Mesendoderm (in vitro differentiated cells): ENCODE measurements at regions not wholly inside any gene's neighbourhood (a gene's known extent, or its start where the extent isn't known, plus 50 kb on each side); places are given as distances from the start of the nearest gene placed in this dataset.

Experiments
- DNase-seq: peaks from one replicate; pipeline ENCODE4 v3.0.0; 2013
- H2AK5ac ChIP-seq: 2 replicates; pipeline ENCODE4 v1.6.1; 2013; ENCODE audit warnings: low read length, inconsistent platforms
- H2BK120ac ChIP-seq: 2 replicates; pipeline ENCODE4 v1.6.1; 2013; ENCODE audit warnings: low read depth, mild to moderate bottlenecking, low read length, moderate library complexity, mixed read lengths
- H2BK15ac ChIP-seq: replicated peaks from 2 replicates; pipeline ENCODE4 v1.6.1; 2013; ENCODE audit warnings: low read depth, mild to moderate bottlenecking, moderate library complexity
- H2BK5ac ChIP-seq: 2 replicates; pipeline ENCODE4 v1.6.1; 2013; ENCODE audit warnings: low read length, inconsistent platforms
- H3K18ac ChIP-seq: 2 replicates; pipeline ENCODE4 v1.6.1; 2013; ENCODE audit warnings: mild to moderate bottlenecking, low read length, mixed read lengths
- H3K23ac ChIP-seq: one replicate; pipeline ENCODE4 v1.6.1; 2013; ENCODE audit warnings: low read length
- H3K27ac ChIP-seq: 2 replicates; pipeline ENCODE4 v1.5.1; 2013; ENCODE audit warnings: low read depth, mild to moderate bottlenecking, inconsistent platforms, low read length, moderate library complexity
- H3K27me3 ChIP-seq: 2 replicates; pipeline ENCODE4 v1.6.1; 2013; ENCODE audit warnings: low read length, control low read depth, mild to moderate bottlenecking, inconsistent platforms; ENCODE audit not compliant: insufficient read depth, poor library complexity
- H3K36me3 ChIP-seq: 2 replicates; pipeline ENCODE4 v1.6.1; 2013; ENCODE audit warnings: low read length, inconsistent platforms; ENCODE audit not compliant: control insufficient read depth, insufficient read depth
- H3K4ac ChIP-seq: one replicate; pipeline ENCODE4 v1.6.1; 2013; ENCODE audit warnings: low read depth, mild to moderate bottlenecking, low read length, moderate library complexity
- H3K4me1 ChIP-seq: 2 replicates; pipeline ENCODE4 v1.6.1; 2013; ENCODE audit warnings: low read depth, low read length, inconsistent platforms; ENCODE audit not compliant: control insufficient read depth
- H3K4me2 ChIP-seq: 2 replicates; pipeline ENCODE4 v1.6.1; 2013; ENCODE audit warnings: low read length
- H3K4me3 ChIP-seq: 2 replicates; pipeline ENCODE4 v1.5.1; 2013; ENCODE audit warnings: mild to moderate bottlenecking, low read length
- H3K56ac ChIP-seq: one replicate; pipeline ENCODE4 v1.6.1; 2013; ENCODE audit warnings: low read length
- H3K79me1 ChIP-seq: 2 replicates; pipeline ENCODE4 v1.6.1; 2013; ENCODE audit warnings: low read length, inconsistent platforms
- H3K79me2 ChIP-seq: 2 replicates; pipeline ENCODE4 v1.6.1; 2013; ENCODE audit warnings: mild to moderate bottlenecking, low read length; ENCODE audit not compliant: control insufficient read depth, insufficient read depth
- H3K9ac ChIP-seq: 2 replicates; pipeline ENCODE4 v1.6.1; 2013; ENCODE audit warnings: low read length, inconsistent platforms
- H4K5ac ChIP-seq: one replicate; pipeline ENCODE4 v1.6.1; 2013; ENCODE audit warnings: low read length
- H4K8ac ChIP-seq: one replicate; pipeline ENCODE4 v1.6.1; 2013; ENCODE audit warnings: low read depth, mild to moderate bottlenecking, control low read depth, low read length, moderate library complexity
- WGBS: extraction: QIAGEN DNeasy Blood & Tissue Kit; methylation state at CpG from one replicate; pipeline ENCODE4 v1.1.7; 2013; ENCODE audit warnings: low lambda C conversion rate, missing lambda C conversion rate; ENCODE audit not compliant: insufficient coverage; ENCODE audit errors: extremely low coverage; 5-methylcytosine and 5-hydroxymethylcytosine counted together

DNA sequence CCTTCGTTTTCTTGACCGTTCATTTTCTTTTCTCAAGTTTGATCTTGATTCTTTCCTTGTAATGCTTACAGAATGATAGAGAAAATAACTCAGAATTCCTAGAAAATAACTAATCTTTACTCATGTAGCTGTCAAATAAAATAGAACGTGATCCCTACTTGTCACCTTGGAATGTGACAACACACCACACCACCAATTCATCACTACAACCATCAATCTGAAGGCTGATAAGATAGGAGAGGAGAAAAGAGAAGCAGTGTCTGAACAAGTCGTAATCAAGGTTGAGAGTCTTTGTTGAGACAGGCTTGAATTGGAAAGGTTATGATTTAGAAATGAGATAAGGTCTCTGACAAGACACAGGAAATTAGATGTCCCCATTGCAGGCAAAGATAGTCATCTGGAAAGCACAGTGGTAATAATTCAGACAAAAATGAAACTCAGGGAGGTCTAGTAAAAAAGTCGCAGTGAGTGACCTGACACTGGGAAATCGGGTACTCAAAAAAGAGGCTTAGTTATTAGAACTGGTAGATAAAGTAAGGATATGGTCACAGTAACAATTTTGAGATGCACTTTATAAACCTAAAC, 456.2 kb downstream of the FAT4 start:
- no CpG with 5 or more reads among the region's 6 CpGs for WGBS
- H3K36me3 ChIP-seq, result no peaks in the 10 kb centered on the region
- no peak overlapping the region for H3K9ac ChIP-seq
- H4K8ac ChIP-seq, result no peak overlapping the region
- H3K4me3 ChIP-seq, result no peak overlapping the region
- H3K27me3 ChIP-seq, result no peaks in the 10 kb centered on the region
- no peak overlapping the region for H3K4me2 ChIP-seq
- no peak overlapping the region for H3K23ac ChIP-seq
- no peak overlapping the region for H3K56ac ChIP-seq
- H2BK120ac ChIP-seq, result no peak overlapping the region
- H4K5ac ChIP-seq, result no peak overlapping the region
- H2BK15ac ChIP-seq, result no peak overlapping the region
- no peak overlapping the region for H3K4ac ChIP-seq
- peak; percentile 59 for DNase-seq
- H2BK5ac ChIP-seq, result no peak overlapping the region
- H3K27ac ChIP-seq, result no peak overlapping the region
- H3K18ac ChIP-seq, result no peak overlapping the region
- no peaks in the 10 kb centered on the region for H3K4me1 ChIP-seq
- no peak overlapping the region for H2AK5ac ChIP-seq
- no peaks in the 10 kb centered on the region for H3K79me2 ChIP-seq
- no peaks in the 10 kb centered on the region for H3K79me1 ChIP-seq

DNA sequence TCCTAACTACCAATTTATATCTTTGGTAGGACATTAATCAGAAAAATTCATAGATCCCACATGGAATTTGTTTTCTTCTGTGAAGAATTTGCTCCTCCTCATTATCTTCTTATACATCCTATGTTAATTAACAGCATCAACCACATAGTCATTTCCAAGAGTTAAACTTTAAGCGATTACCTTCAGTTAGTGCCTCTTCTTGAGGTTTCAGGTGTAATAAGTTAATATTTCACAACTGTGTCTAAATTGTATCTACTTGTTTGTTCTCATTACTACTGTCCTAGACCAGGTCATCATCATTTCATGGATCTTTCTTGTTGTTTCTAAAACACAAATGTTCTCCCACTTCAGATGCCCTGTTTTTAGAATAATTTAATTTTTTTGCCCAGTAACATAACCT, 457.9 kb downstream of the FAT4 start:
- Histone ChIP-seq H3K4me2 (no peak overlapping the region), H2BK15ac (no peak overlapping the region), H3K27me3 (no peaks in the 10 kb centered on the region), H3K56ac (no peak overlapping the region), H3K36me3 (no peaks in the 10 kb centered on the region), H3K79me2 (no peaks in the 10 kb centered on the region), H2BK5ac (no peak overlapping the region), H3K4me1 (no peaks in the 10 kb centered on the region), H3K79me1 (no peaks in the 10 kb centered on the region), H2AK5ac (no peak overlapping the region), H4K5ac (no peak overlapping the region), H3K27ac (no peak overlapping the region), H3K9ac (no peak overlapping the region), H3K4me3 (no peak overlapping the region), H4K8ac (no peak overlapping the region), H3K4ac (no peak overlapping the region), H3K18ac (no peak overlapping the region), H3K23ac (no peak overlapping the region), H2BK120ac (no peak overlapping the region)
- no peak for DNase-seq
- no CpG with 5 or more reads among the region's 1 CpG for WGBS

DNA sequence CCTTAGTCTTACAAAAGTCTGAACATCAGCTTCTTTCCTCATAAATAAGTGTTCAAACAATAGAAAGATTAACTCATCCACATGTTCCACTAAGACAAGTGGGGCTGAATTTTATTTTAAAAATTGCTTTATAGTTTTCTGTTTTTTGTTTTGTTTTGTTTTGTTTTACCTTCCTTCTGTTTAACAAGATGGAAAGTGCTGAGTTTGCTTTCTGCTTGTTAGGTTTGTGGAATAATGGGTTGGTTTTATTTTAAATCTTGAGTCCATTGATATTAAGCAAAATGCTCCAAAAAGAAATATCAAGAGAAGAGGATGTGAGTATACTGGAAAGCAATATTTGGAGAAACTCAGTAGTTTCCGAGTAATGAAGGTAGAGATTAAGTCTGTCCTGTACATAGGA, 458.7 kb downstream of the FAT4 start:
- Histone ChIP-seq H3K79me1 (no peaks in the 10 kb centered on the region), H3K4me2 (no peak overlapping the region), H3K9ac (no peak overlapping the region), H3K4me1 (no peaks in the 10 kb centered on the region), H3K27ac (no peak overlapping the region), H2AK5ac (no peak overlapping the region), H3K36me3 (no peaks in the 10 kb centered on the region), H4K5ac (no peak overlapping the region), H3K18ac (no peak overlapping the region), H3K4ac (no peak overlapping the region), H3K27me3 (no peaks in the 10 kb centered on the region), H3K23ac (no peak overlapping the region), H3K56ac (no peak overlapping the region), H4K8ac (no peak overlapping the region), H2BK15ac (no peak overlapping the region), H3K79me2 (no peaks in the 10 kb centered on the region), H2BK120ac (no peak overlapping the region), H2BK5ac (no peak overlapping the region), H3K4me3 (no peak overlapping the region)
- no CpG with 5 or more reads among the region's 1 CpG for WGBS
- DNase-seq, result no peak

DNA sequence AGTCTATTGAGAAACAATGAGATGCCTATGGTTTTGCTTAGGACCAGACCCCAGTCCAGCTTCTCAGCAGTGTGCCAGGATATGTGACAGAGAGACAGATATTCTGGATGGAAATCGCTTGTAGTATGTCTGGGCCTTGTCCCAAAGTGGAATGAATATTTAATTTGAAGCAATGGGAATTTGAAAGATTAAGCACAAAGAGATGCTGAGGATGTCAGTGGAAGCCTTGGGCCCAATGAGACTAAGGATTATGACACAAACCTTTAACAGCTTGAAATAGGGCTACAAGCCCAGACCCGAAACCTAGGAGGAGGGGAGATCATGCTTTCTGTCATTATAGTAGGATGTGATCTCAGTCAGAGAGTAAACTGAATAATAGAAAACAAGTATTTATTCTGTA, 459.2 kb downstream of the FAT4 start:
- Histone ChIP-seq H4K8ac (no peak overlapping the region), H3K4ac (no peak overlapping the region), H3K36me3 (no peaks in the 10 kb centered on the region), H3K79me2 (no peaks in the 10 kb centered on the region), H3K56ac (no peak overlapping the region), H3K23ac (no peak overlapping the region), H2BK5ac (no peak overlapping the region), H4K5ac (no peak overlapping the region), H2AK5ac (no peak overlapping the region), H3K4me1 (no peaks in the 10 kb centered on the region), H2BK120ac (no peak overlapping the region), H3K4me3 (no peak overlapping the region), H3K4me2 (no peak overlapping the region), H3K18ac (no peak overlapping the region), H3K79me1 (no peaks in the 10 kb centered on the region), H3K9ac (no peak overlapping the region), H3K27ac (no peak overlapping the region), H2BK15ac (no peak overlapping the region), H3K27me3 (no peaks in the 10 kb centered on the region)
- WGBS, result no CpG with 5 or more reads among the region's 2 CpGs
- no peak for DNase-seq

DNA sequence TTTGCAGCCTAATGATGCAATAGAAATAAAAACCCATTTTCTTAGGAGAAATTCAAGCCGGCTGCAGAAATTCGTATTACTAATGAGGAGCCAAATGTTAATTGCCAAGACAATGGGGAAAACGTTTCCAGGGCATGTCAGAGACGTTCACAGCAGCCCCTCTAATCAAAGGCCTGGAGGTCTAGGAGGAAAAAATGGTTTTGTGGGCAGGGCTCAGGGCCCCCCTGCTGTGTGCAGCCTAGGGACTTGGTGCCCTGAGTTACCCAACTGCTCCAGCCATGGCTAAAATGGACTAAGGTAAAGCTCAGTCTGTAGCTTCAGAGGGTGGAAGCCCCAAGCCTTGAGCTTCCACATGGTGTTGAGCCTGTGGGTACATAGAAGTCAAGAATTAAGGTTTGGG, 461.4 kb downstream of the FAT4 start:
- H3K4me3 ChIP-seq, result no peak overlapping the region
- H3K27ac ChIP-seq, result no peak overlapping the region
- no peak overlapping the region for H4K8ac ChIP-seq
- DNase-seq, result no peak
- no peak overlapping the region for H3K4ac ChIP-seq
- no peak overlapping the region for H2BK5ac ChIP-seq
- no peaks in the 10 kb centered on the region for H3K27me3 ChIP-seq
- no peak overlapping the region for H4K5ac ChIP-seq
- no peak overlapping the region for H2BK15ac ChIP-seq
- no peak overlapping the region for H3K9ac ChIP-seq
- no peaks in the 10 kb centered on the region for H3K79me1 ChIP-seq
- no peak overlapping the region for H3K18ac ChIP-seq
- no peak overlapping the region for H3K4me2 ChIP-seq
- no peaks in the 10 kb centered on the region for H3K79me2 ChIP-seq
- no peak overlapping the region for H2AK5ac ChIP-seq
- no peaks in the 10 kb centered on the region for H3K36me3 ChIP-seq
- H3K56ac ChIP-seq, result no peak overlapping the region
- WGBS, result no CpG with 5 or more reads among the region's 4 CpGs
- no peak overlapping the region for H3K23ac ChIP-seq
- no peaks in the 10 kb centered on the region for H3K4me1 ChIP-seq
- H2BK120ac ChIP-seq, result no peak overlapping the region

DNA sequence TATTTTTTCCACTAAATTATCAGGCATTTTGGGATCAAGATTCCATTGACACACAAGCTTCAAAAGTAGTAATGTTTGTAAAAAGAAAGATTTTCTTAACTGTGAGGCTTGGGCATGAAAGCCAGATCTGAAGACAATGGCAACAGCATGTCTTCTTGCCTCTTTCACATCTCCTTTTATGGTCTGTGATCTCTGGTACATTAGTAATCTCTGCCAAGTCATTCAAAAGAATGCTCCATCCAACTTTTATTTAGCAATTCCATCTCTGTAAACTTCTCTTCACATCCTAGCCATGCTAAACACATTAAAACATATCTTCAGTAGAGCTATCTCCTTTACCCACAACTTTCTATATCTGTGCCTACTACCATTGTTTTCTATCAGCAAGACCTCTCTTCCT, 465.4 kb downstream of the FAT4 start:
- H3K4ac ChIP-seq, result no peak overlapping the region
- H3K4me2 ChIP-seq, result no peak overlapping the region
- H3K4me1 ChIP-seq, result no peaks in the 10 kb centered on the region
- no peak overlapping the region for H2BK5ac ChIP-seq
- H2BK15ac ChIP-seq, result no peak overlapping the region
- no peak overlapping the region for H2AK5ac ChIP-seq
- no peaks in the 10 kb centered on the region for H3K27me3 ChIP-seq
- H3K56ac ChIP-seq, result no peak overlapping the region
- H2BK120ac ChIP-seq, result no peak overlapping the region
- H3K4me3 ChIP-seq, result no peak overlapping the region
- no peak for DNase-seq
- H3K36me3 ChIP-seq, result no peaks in the 10 kb centered on the region
- H3K9ac ChIP-seq, result no peak overlapping the region
- no peaks in the 10 kb centered on the region for H3K79me1 ChIP-seq
- no peak overlapping the region for H3K18ac ChIP-seq
- H4K5ac ChIP-seq, result no peak overlapping the region
- H3K27ac ChIP-seq, result no peak overlapping the region
- H3K79me2 ChIP-seq, result no peaks in the 10 kb centered on the region
- H3K23ac ChIP-seq, result no peak overlapping the region
- no peak overlapping the region for H4K8ac ChIP-seq
